GM23248 (cell line): ENCODE measurements at regions not wholly inside any gene's neighbourhood (a gene's known extent, or its start where the extent isn't known, plus 50 kb on each side); places are given as distances from the start of the nearest gene placed in this dataset.

Experiments
- DNase-seq: peaks from one replicate; pipeline ENCODE4 v3.0.0-alpha.2; 2015
- H2AFZ ChIP-seq: fragments of 200-600 bp; sonication (generic); 2 replicates; pipeline ENCODE4 v1.6.1; 2016; ENCODE audit warnings: antibody characterized with exemption
- H3F3A ChIP-seq: fragments of 200-600 bp; sonication (generic); 2 replicates; pipeline ENCODE4 v1.6.1; 2016; ENCODE audit warnings: mild to moderate bottlenecking, antibody characterized with exemption, mixed run types; ENCODE audit not compliant: insufficient read depth
- H3K27ac ChIP-seq: fragments of 200-600 bp; sonication (generic); 2 replicates; pipeline ENCODE4 v1.5.1; 2016; ENCODE audit warnings: mild to moderate bottlenecking
- H3K27me3 ChIP-seq: fragments of 200-600 bp; sonication (generic); replicated peaks from 2 replicates; pipeline ENCODE4 v1.6.1; 2016; ENCODE audit warnings: mild to moderate bottlenecking; ENCODE audit not compliant: insufficient read depth
- H3K36me3 ChIP-seq: fragments of 200-600 bp; sonication (generic); 2 replicates; pipeline ENCODE4 v1.6.1; 2016; ENCODE audit warnings: low read depth, mild to moderate bottlenecking
- H3K4me1 ChIP-seq: fragments of 200-600 bp; sonication (generic); 2 replicates; pipeline ENCODE4 v1.6.1; 2016; ENCODE audit warnings: mild to moderate bottlenecking; ENCODE audit not compliant: insufficient read depth
- H3K4me2 ChIP-seq: fragments of 200-600 bp; sonication (generic); one replicate; pipeline ENCODE4 v1.6.1; 2016; ENCODE audit warnings: mild to moderate bottlenecking; ENCODE audit not compliant: unreplicated experiment
- H3K4me3 ChIP-seq: fragments of 200-600 bp; sonication (generic); 2 replicates; pipeline ENCODE4 v1.5.1; 2016; ENCODE audit warnings: mild to moderate bottlenecking
- H3K79me2 ChIP-seq: fragments of 200-600 bp; sonication (generic); 2 replicates; pipeline ENCODE4 v1.6.1; 2016; ENCODE audit warnings: mild to moderate bottlenecking; ENCODE audit not compliant: insufficient read depth
- H3K9ac ChIP-seq: fragments of 200-600 bp; sonication (generic); 2 replicates; pipeline ENCODE4 v1.6.1; 2016; ENCODE audit warnings: mild to moderate bottlenecking
- H3K9me2 ChIP-seq: fragments of 200-600 bp; sonication (generic); 2 replicates; pipeline ENCODE4 v1.6.1; 2016; ENCODE audit warnings: mixed run types, mild to moderate bottlenecking, moderate library complexity; ENCODE audit not compliant: insufficient read depth
- H3K9me3 ChIP-seq: fragments of 200-600 bp; sonication (generic); one replicate; pipeline ENCODE4 v1.6.1; 2017; ENCODE audit warnings: low read depth
- H4K20me1 ChIP-seq: fragments of 200-600 bp; sonication (generic); 2 replicates; pipeline ENCODE4 v1.6.0; 2016; ENCODE audit not compliant: insufficient read depth
- EZH2 ChIP-seq: fragments of 200-600 bp; sonication (generic); IDR thresholded peaks from 2 replicates; pipeline ENCODE4 v1.6.1; 2018; ENCODE audit warnings: antibody characterized with exemption, mild to moderate bottlenecking; ENCODE audit not compliant: insufficient read depth, poor library complexity, severe bottlenecking
- EZH2phosphoT487 ChIP-seq: fragments of 200-600 bp; sonication (generic); IDR thresholded peaks from 2 replicates; pipeline ENCODE4 v1.6.1; 2018; ENCODE audit warnings: antibody characterized with exemption, moderate library complexity, mild to moderate bottlenecking, low read depth; ENCODE audit not compliant: insufficient read depth
- WGBS, 2 experiments: methylation state at CpG; one replicate each; pipeline ENCODE4 v1.1.6; 2015 to 2017; ENCODE audit warnings: low lambda C conversion rate in 2 of 2, low coverage in 1 of 2; ENCODE audit errors: missing lambda C conversion rate in 2 of 2; 5-methylcytosine and 5-hydroxymethylcytosine counted together
- in situ Hi-C: fragments of 300-500 bp; cut with MboI; formaldehyde crosslinking; loops from 2 replicates; pipeline ENCODE4 v1.15.0; 2020

GRCh38 chr3:76495216-76495615, 544.7 kb upstream of the ROBO2 start:
- WGBS, 2 experiments, result 67 to 70% methylated on average over 2 of the region's 2 CpGs
- Histone ChIP-seq H3K9me3 (no peaks in the 10 kb centered on the region), H3K27ac (no peak overlapping the region), H3K4me3 (no peak overlapping the region), H3K4me2 (no peak overlapping the region), H3K36me3 (no peaks in the 10 kb centered on the region), H2AFZ (0 out of 2 replicates have a peak overlapping the region, but pooled peaks have one; percentile 11), H3K9me2 (no peaks in the 10 kb centered on the region), H3F3A (peaks cover 6% of the 10 kb centered on the region; the same call in 1 of the 2 replicates), H3K9ac (no peak overlapping the region), H4K20me1 (no peaks in the 10 kb centered on the region), H3K27me3 (no peaks in the 10 kb centered on the region), H3K79me2 (no peaks in the 10 kb centered on the region), H3K4me1 (peaks cover 6% of the 10 kb centered on the region; the same call in 1 of the 2 replicates)
- TF ChIP-seq EZH2phosphoT487 (no peak), EZH2 (no peak)
- in situ Hi-C loops, result no loop called here
- no peak for DNase-seq

DNA sequence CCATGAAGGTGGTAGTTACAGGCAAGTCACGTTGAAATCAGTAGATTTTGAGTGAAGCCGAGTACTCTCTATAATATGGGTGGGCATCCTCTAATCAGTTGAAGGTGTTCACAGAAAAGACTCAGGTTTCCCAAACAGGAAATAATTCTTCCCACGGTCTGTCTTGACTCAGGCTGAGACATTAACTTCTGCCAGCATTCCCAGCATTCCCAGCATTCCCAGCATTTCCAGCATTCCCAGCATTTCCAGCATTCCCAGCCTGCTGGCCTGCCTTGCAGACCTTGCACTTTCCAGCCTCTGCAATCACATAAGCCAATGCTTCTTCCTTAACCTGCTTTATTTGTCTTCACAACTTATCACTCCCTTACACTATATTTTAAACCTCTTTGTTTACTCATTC, 542.3 kb upstream of the ROBO2 start:
- Histone ChIP-seq H3K27ac (no peak overlapping the region), H3K9me2 (no peaks in the 10 kb centered on the region), H2AFZ (no peak overlapping the region), H3K4me1 (peaks cover 20% of the 10 kb centered on the region), H3K79me2 (no peaks in the 10 kb centered on the region), H4K20me1 (no peaks in the 10 kb centered on the region), H3K9ac (no peak overlapping the region), H3K36me3 (no peaks in the 10 kb centered on the region), H3K9me3 (no peaks in the 10 kb centered on the region), H3K4me3 (no peak overlapping the region), H3F3A (peaks cover 6% of the 10 kb centered on the region; the same call in 1 of the 2 replicates), H3K27me3 (no peaks in the 10 kb centered on the region), H3K4me2 (no peak overlapping the region)
- WGBS, 2 experiments, result 62 to 65% methylated on average over 3 of the region's 3 CpGs
- DNase-seq, result peak; percentile 25
- in situ Hi-C loops, result no loop called here
- no peak for TF ChIP-seq EZH2
- no peak for TF ChIP-seq EZH2phosphoT487

GRCh38 chr3:76500746-76501275, 539.1 kb upstream of the ROBO2 start:
- no peak for TF ChIP-seq EZH2
- TF ChIP-seq EZH2phosphoT487, result no peak
- 95 to 100% methylated on average over 2 of the region's 2 CpGs for WGBS, 2 experiments
- H2AFZ ChIP-seq, result no peak overlapping the region
- H3K4me3 ChIP-seq, result no peak overlapping the region
- H3K27me3 ChIP-seq, result no peaks in the 10 kb centered on the region
- in situ Hi-C loops, result no loop called here
- H3K9ac ChIP-seq, result no peak overlapping the region
- no peak overlapping the region for H3K27ac ChIP-seq
- peak overlapping the region; percentile 20 for H3K4me2 ChIP-seq
- H3K4me1 ChIP-seq, result peaks cover 20% of the 10 kb centered on the region
- peaks cover 6% of the 10 kb centered on the region; the same call in 1 of the 2 replicates for H3F3A ChIP-seq
- DNase-seq, result peak; percentile 59
- no peaks in the 10 kb centered on the region for H4K20me1 ChIP-seq
- H3K36me3 ChIP-seq, result no peaks in the 10 kb centered on the region
- no peaks in the 10 kb centered on the region for H3K9me2 ChIP-seq
- H3K9me3 ChIP-seq, result no peaks in the 10 kb centered on the region
- no peaks in the 10 kb centered on the region for H3K79me2 ChIP-seq

GRCh38 chr3:76501315-76501714, 538.6 kb upstream of the ROBO2 start:
- Histone ChIP-seq H3K4me2 (peak overlapping the region; percentile 20), H3K27me3 (no peaks in the 10 kb centered on the region), H3K9me2 (no peaks in the 10 kb centered on the region), H3K9ac (no peak overlapping the region), H3F3A (peaks cover 6% of the 10 kb centered on the region; the same call in 1 of the 2 replicates), H3K79me2 (no peaks in the 10 kb centered on the region), H3K4me3 (no peak overlapping the region), H4K20me1 (no peaks in the 10 kb centered on the region), H3K36me3 (no peaks in the 10 kb centered on the region), H3K9me3 (no peaks in the 10 kb centered on the region), H2AFZ (no peak overlapping the region), H3K4me1 (peaks cover 20% of the 10 kb centered on the region), H3K27ac (no peak overlapping the region)
- TF ChIP-seq EZH2, result no peak
- TF ChIP-seq EZH2phosphoT487, result no peak
- in situ Hi-C loops, result no loop called here
- no peak for DNase-seq
- WGBS, 2 experiments, result 34 to 38% methylated on average over 1 of the region's 1 CpG

- Histone ChIP-seq H3K9ac (no peak overlapping the region), H3K9me3 (no peaks in the 10 kb centered on the region), H3K27me3 (no peaks in the 10 kb centered on the region), H3K4me3 (no peak overlapping the region), H4K20me1 (no peaks in the 10 kb centered on the region), H2AFZ (no peak overlapping the region), H3K4me2 (no peak overlapping the region), H3K4me1 (peaks cover 20% of the 10 kb centered on the region), H3K79me2 (no peaks in the 10 kb centered on the region), H3K27ac (no peak overlapping the region), H3K36me3 (no peaks in the 10 kb centered on the region), H3K9me2 (no peaks in the 10 kb centered on the region), H3F3A (peaks cover 6% of the 10 kb centered on the region; the same call in 1 of the 2 replicates)
- no peak for DNase-seq
- no peak for TF ChIP-seq EZH2phosphoT487
- no peak for TF ChIP-seq EZH2
- in situ Hi-C loops, result no loop called here
Observed at GRCh38 chr3:76502076-76502475, 537.8 kb upstream of the ROBO2 start.
